OCI-LY3 (cell line): ENCODE measurements at regions not wholly inside any gene's neighbourhood (a gene's known extent, or its start where the extent isn't known, plus 50 kb on each side); places are given as distances from the start of the nearest gene placed in this dataset.

Experiments
- H2AFZ ChIP-seq: fragments of 200-600, 300-600 bp; shearing (Covaris generic); 2 replicates; pipeline ENCODE4 v1.6.0; 2014; ENCODE audit warnings: antibody characterized with exemption, low read depth, low read length
- H3K27ac ChIP-seq: fragments of 200-600, 300-600 bp; sonication (generic); 2 replicates; pipeline ENCODE4 v1.5.1; 2014; ENCODE audit warnings: mild to moderate bottlenecking, low read length, moderate library complexity, mixed read lengths
- H3K27me3 ChIP-seq: fragments of 200-600, 300-600 bp; sonication (generic); 2 replicates; pipeline ENCODE4 v1.6.1; 2014; ENCODE audit warnings: low read depth, low read length, mixed read lengths
- H3K36me3 ChIP-seq: fragments of 200-600, 300-600 bp; sonication (generic); replicated peaks from 2 replicates; pipeline ENCODE3; 2014; ENCODE audit warnings: low read depth, low read length, mixed read lengths
- H3K4me1 ChIP-seq: fragments of 300-600, 200-600 bp; sonication (generic); 2 replicates; pipeline ENCODE4 v1.6.1; 2014; ENCODE audit warnings: low read length, mixed read lengths
- H3K4me2 ChIP-seq: fragments of 200-600, 300-600 bp; sonication (generic); 2 replicates; pipeline ENCODE4 v1.6.1; 2014; ENCODE audit warnings: low read length, mixed read lengths
- H3K4me3 ChIP-seq: fragments of 300-600, 200-600 bp; sonication (generic); 2 replicates; pipeline ENCODE4 v1.5.1; 2014; ENCODE audit warnings: antibody characterized with exemption, mild to moderate bottlenecking, low read length, moderate library complexity
- H3K79me2 ChIP-seq: fragments of 300-600, 200-600 bp; shearing (Covaris generic); 2 replicates; pipeline ENCODE4 v1.6.1; 2014; ENCODE audit warnings: mild to moderate bottlenecking, low read length, mixed read lengths
- H3K9ac ChIP-seq: fragments of 300-600, 200-600 bp; shearing (Covaris generic); 2 replicates; pipeline ENCODE4 v1.6.0; 2014; ENCODE audit warnings: mild to moderate bottlenecking, low read length, moderate library complexity
- H3K9me3 ChIP-seq: fragments of 200-600, 300-600 bp; shearing (Covaris generic); 2 replicates; pipeline ENCODE4 v1.6.1; 2014; ENCODE audit warnings: low read length, mixed read lengths; ENCODE audit not compliant: insufficient read depth
- H4K20me1 ChIP-seq: fragments of 200-600, 300-600 bp; sonication (generic); 2 replicates; pipeline ENCODE4 v1.6.1; 2016; ENCODE audit warnings: low read length, mixed read lengths; ENCODE audit not compliant: insufficient read depth
- CTCF ChIP-seq: fragments of 200-600, 300-600 bp; sonication (generic); IDR thresholded peaks from 2 replicates; pipeline ENCODE4 v1.5.1; 2014; ENCODE audit warnings: antibody characterized with exemption, low read length, low read depth
- EZH2phosphoT487 ChIP-seq: fragments of 200-600 bp; shearing (Covaris generic); IDR thresholded peaks from 2 replicates; pipeline ENCODE4 v1.6.1; 2018; ENCODE audit warnings: antibody characterized with exemption, mixed run types, low read depth

GRCh38 chr4:167885071-167885470 lies 207.3 kb upstream of the ANXA10 start:
- Histone ChIP-seq H3K4me3 (no peak overlapping the region), H3K27me3 (no peaks in the 10 kb centered on the region), H3K4me2 (no peak overlapping the region), H3K9me3 (no peaks in the 10 kb centered on the region), H4K20me1 (no peaks in the 10 kb centered on the region), H3K36me3 (no peaks in the 10 kb centered on the region), H3K9ac (no peak overlapping the region), H3K79me2 (no peaks in the 10 kb centered on the region), H3K27ac (no peak overlapping the region), H3K4me1 (no peaks in the 10 kb centered on the region), H2AFZ (no peak overlapping the region)
- TF ChIP-seq EZH2phosphoT487 (no peak), CTCF (no peak)

GRCh38 chr4:167885872-167886271 lies 206.5 kb upstream of the ANXA10 start:
- H3K4me1 ChIP-seq, result no peaks in the 10 kb centered on the region
- H3K79me2 ChIP-seq, result no peaks in the 10 kb centered on the region
- no peak for TF ChIP-seq EZH2phosphoT487
- no peak for TF ChIP-seq CTCF
- H3K27ac ChIP-seq, result no peak overlapping the region
- no peak overlapping the region for H3K9ac ChIP-seq
- H3K4me2 ChIP-seq, result no peak overlapping the region
- H3K4me3 ChIP-seq, result no peak overlapping the region
- no peaks in the 10 kb centered on the region for H4K20me1 ChIP-seq
- no peaks in the 10 kb centered on the region for H3K9me3 ChIP-seq
- H2AFZ ChIP-seq, result no peak overlapping the region
- no peaks in the 10 kb centered on the region for H3K27me3 ChIP-seq
- no peaks in the 10 kb centered on the region for H3K36me3 ChIP-seq

- Histone ChIP-seq H3K27me3 (no peaks in the 10 kb centered on the region), H2AFZ (no peak overlapping the region), H3K36me3 (no peaks in the 10 kb centered on the region), H3K27ac (no peak overlapping the region), H3K9me3 (no peaks in the 10 kb centered on the region), H3K4me3 (no peak overlapping the region), H3K4me1 (no peaks in the 10 kb centered on the region), H3K79me2 (no peaks in the 10 kb centered on the region), H3K9ac (no peak overlapping the region), H3K4me2 (no peak overlapping the region), H4K20me1 (no peaks in the 10 kb centered on the region)
- TF ChIP-seq CTCF (no peak), EZH2phosphoT487 (no peak)
Observed at GRCh38 chr4:167887726-167888125, 204.6 kb upstream of the ANXA10 start.

GRCh38 chr4:167890226-167890625 lies 202.1 kb upstream of the ANXA10 start:
- H3K4me3 ChIP-seq, result no peak overlapping the region
- H3K27ac ChIP-seq, result no peak overlapping the region
- H3K36me3 ChIP-seq, result no peaks in the 10 kb centered on the region
- no peak overlapping the region for H2AFZ ChIP-seq
- no peak overlapping the region for H3K4me2 ChIP-seq
- H3K9me3 ChIP-seq, result no peaks in the 10 kb centered on the region
- TF ChIP-seq EZH2phosphoT487, result no peak
- no peak for TF ChIP-seq CTCF
- no peaks in the 10 kb centered on the region for H3K4me1 ChIP-seq
- no peaks in the 10 kb centered on the region for H3K79me2 ChIP-seq
- H4K20me1 ChIP-seq, result no peaks in the 10 kb centered on the region
- H3K27me3 ChIP-seq, result no peaks in the 10 kb centered on the region
- H3K9ac ChIP-seq, result no peak overlapping the region
